ENCODE measurements at regions not wholly inside any gene's neighbourhood (a gene's known extent, or its start where the extent isn't known, plus 50 kb on each side); places are given as distances from the start of the nearest gene placed in this dataset.

GRCh38 chr2:89763581-89764485, 1072.4 kb downstream of the RPIA start:
- no peak for TF ChIP-seq POLR2AphosphoS5 (IDR thresholded peaks at IDR 0.05; ENCODE audit: borderline replicate concordance, low read depth, low read length)
- no peak for TF ChIP-seq EZH2 (IDR thresholded peaks at IDR 0.05)
- no peak for TF ChIP-seq FOXP2 (optimal IDR thresholded peaks at IDR 0.05; ENCODE audit: control extremely low read depth, extremely low read length, insufficient read depth)

All from SK-N-MC (cell line).